ENCODE measurements at regions not wholly inside any gene's neighbourhood (a gene's known extent, or its start where the extent isn't known, plus 50 kb on each side); places are given as distances from the start of the nearest gene placed in this dataset.

- Histone ChIP-seq H3K27ac (ENCODE audit: control insufficient read depth, insufficient read depth, low read length) (no peak overlapping the region), H4K20me1 (ENCODE audit: control insufficient read depth, extremely low read depth, insufficient read depth, low read length) (no peaks in the 10 kb centered on the region), H3K27me3 (ENCODE audit: control insufficient read depth, extremely low read depth, insufficient read depth, low read length) (no peaks in the 10 kb centered on the region), H3K9me1 (ENCODE audit: control insufficient read depth, extremely low read depth, insufficient read depth, low read length) (no peaks in the 10 kb centered on the region), H3K36me3 (ENCODE audit: control insufficient read depth in 2 of 2, extremely low read depth in 1 of 2, insufficient read depth in 2 of 2, low read length in 2 of 2) (no peaks in the 10 kb centered on the region), H3K4me3 (ENCODE audit: control insufficient read depth in 2 of 3, extremely low read depth in 1 of 3, insufficient read depth in 2 of 3, low read depth in 1 of 3, low read length in 3 of 3) (no peak overlapping the region), H2AFZ (ENCODE audit: control insufficient read depth, low read length) (no peak overlapping the region), H3K9me3 (ENCODE audit: control insufficient read depth, low read depth, low read length) (no peaks in the 10 kb centered on the region), H3K79me2 (ENCODE audit: control insufficient read depth, insufficient read depth, low read length) (no peaks in the 10 kb centered on the region), H3K9ac (ENCODE audit: control insufficient read depth, extremely low read depth, insufficient read depth, low read length) (no peak overlapping the region), H3K4me2 (ENCODE audit: control insufficient read depth, extremely low read depth, insufficient read depth, low read depth, low read length) (no peak overlapping the region), H3K4me1 (ENCODE audit: control insufficient read depth, extremely low read depth, insufficient read depth, low read length) (peaks cover 3% of the 10 kb centered on the region)
- TF ChIP-seq CTCF (optimal IDR thresholded peaks at IDR 0.05 in 1 of 3, IDR thresholded peaks at IDR 0.05 in 1 of 3, conservative IDR thresholded peaks at IDR 0.05 in 1 of 3; ENCODE audit: extremely low read depth in 1 of 3, insufficient read depth in 2 of 3, low read length in 3 of 3): no peak
- no peak for TF ChIP-seq EZH2 (IDR thresholded peaks at IDR 0.05; ENCODE audit: low read length)
- dilution Hi-C loops (cut with MboI; ENCODE audit: extremely low pct_ligation_motif_present, low sequenced_read_pairs): no loop called here
- DNase-seq (ENCODE audit: low read depth, low spot score) (no peak), FAIRE-seq (peak; percentile 73)
Measured at GRCh38 chr9:84111726-84112125, 131.1 kb downstream of the RMI1 start.

DNA sequence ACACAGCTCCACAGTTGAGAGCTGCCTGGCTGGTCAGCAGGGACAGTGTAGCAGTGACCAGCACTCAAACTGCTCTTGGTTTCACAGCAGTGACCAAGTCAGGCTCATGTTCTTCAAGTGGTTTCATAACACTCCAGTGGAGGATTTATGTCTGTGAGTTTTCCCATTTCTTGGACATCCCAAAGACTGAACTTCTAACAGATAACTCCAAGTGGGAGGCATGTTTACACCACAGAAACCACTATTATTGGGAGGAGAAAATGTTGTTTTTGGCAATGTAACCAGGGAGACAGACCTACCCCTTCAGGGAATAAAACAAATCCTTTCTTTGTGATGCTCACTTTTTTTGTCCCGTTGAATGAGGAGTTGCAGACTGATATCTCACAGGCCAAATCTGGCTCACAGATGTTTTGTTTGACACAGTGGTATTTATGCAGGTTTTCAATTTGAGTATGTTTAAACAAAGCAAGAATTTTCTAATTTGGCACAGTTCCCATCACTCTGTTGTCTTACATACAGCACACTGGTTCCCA, 141.5 kb downstream of the RMI1 start:
- dilution Hi-C loops (cut with MboI; ENCODE audit: extremely low pct_ligation_motif_present, low sequenced_read_pairs): no loop called here
- Histone ChIP-seq H3K9ac (ENCODE audit: control insufficient read depth, extremely low read depth, insufficient read depth, low read length) (no peak overlapping the region), H3K4me1 (ENCODE audit: control insufficient read depth, extremely low read depth, insufficient read depth, low read length) (no peaks in the 10 kb centered on the region), H3K27me3 (ENCODE audit: control insufficient read depth, extremely low read depth, insufficient read depth, low read length) (no peaks in the 10 kb centered on the region), H3K79me2 (ENCODE audit: control insufficient read depth, insufficient read depth, low read length) (no peaks in the 10 kb centered on the region), H3K4me3 (ENCODE audit: control insufficient read depth in 2 of 3, extremely low read depth in 1 of 3, insufficient read depth in 2 of 3, low read depth in 1 of 3, low read length in 3 of 3) (no peak overlapping the region), H3K4me2 (ENCODE audit: control insufficient read depth, extremely low read depth, insufficient read depth, low read depth, low read length) (no peak overlapping the region), H3K36me3 (ENCODE audit: control insufficient read depth in 2 of 2, extremely low read depth in 1 of 2, insufficient read depth in 2 of 2, low read length in 2 of 2) (no peaks in the 10 kb centered on the region), H3K9me3 (ENCODE audit: control insufficient read depth, low read depth, low read length) (no peaks in the 10 kb centered on the region), H4K20me1 (ENCODE audit: control insufficient read depth, extremely low read depth, insufficient read depth, low read length) (no peaks in the 10 kb centered on the region), H3K27ac (ENCODE audit: control insufficient read depth, insufficient read depth, low read length) (no peak overlapping the region), H3K9me1 (ENCODE audit: control insufficient read depth, extremely low read depth, insufficient read depth, low read length) (no peaks in the 10 kb centered on the region), H2AFZ (ENCODE audit: control insufficient read depth, low read length) (no peak overlapping the region)
- DNase-seq (ENCODE audit: low read depth, low spot score): no peak
- TF ChIP-seq EZH2 (IDR thresholded peaks at IDR 0.05; ENCODE audit: low read length): no peak
- TF ChIP-seq CTCF (optimal IDR thresholded peaks at IDR 0.05 in 1 of 3, IDR thresholded peaks at IDR 0.05 in 1 of 3, conservative IDR thresholded peaks at IDR 0.05 in 1 of 3; ENCODE audit: extremely low read depth in 1 of 3, insufficient read depth in 2 of 3, low read length in 3 of 3): no peak
- no peak for FAIRE-seq

Data from keratinocyte (primary cell).